Spleen (tissue), 7 donors: ENCODE measurements at regions not wholly inside any gene's neighbourhood (a gene's known extent, or its start where the extent isn't known, plus 50 kb on each side); places are given as distances from the start of the nearest gene placed in this dataset.

ENCODE experiments used
- CTCF ChIP-seq, 11 experiments: fragments of 200-600 bp in 7 of 11; fragments of 450-650 bp in 4 of 11; sonication (generic) in 4 of 11; IDR thresholded peaks in 8 of 11; conservative IDR thresholded peaks in 3 of 11; 1 replicate in 7 of 11; 2 replicates in 4 of 11; pipeline versions ENCODE4 v1.4.0 to v1.8.0; 2016 to 2021; ENCODE audit warnings: antibody characterized with exemption in 11 of 11, inconsistent platforms in 4 of 11, mild to moderate bottlenecking in 1 of 11
- POLR2A ChIP-seq, 3 donors: fragments of 450-650 bp; IDR thresholded peaks; one replicate each; pipeline ENCODE4 v1.5.1; 2017; ENCODE audit warnings: antibody characterized with exemption in 3 of 3, mild to moderate bottlenecking in 1 of 3
- donor health status: DM: no; HTN: no; CAD: no; lungs with moderate emphysema.
- donor health status: DM: no; HTN: no; CAD: no.
- donor health status: DM: no; HTN: no; CAD: no.

- TF ChIP-seq CTCF (IDR thresholded peaks at IDR 0.05 in 8 of 11, conservative IDR thresholded peaks at IDR 0.05 in 3 of 11) (no peak), POLR2A (IDR thresholded peaks at IDR 0.05) (no peak)
Observed at GRCh38 chr2:183919926-183920325, 678.4 kb upstream of the ZNF804A start.
